ENCODE measurements at regions not wholly inside any gene's neighbourhood (a gene's known extent, or its start where the extent isn't known, plus 50 kb on each side); places are given as distances from the start of the nearest gene placed in this dataset.
"Not testable (repeated sequence)": the region's sequence is repeated elsewhere in the genome, so short reads cannot be mapped to it uniquely, and the experiment has no call there.

GRCh38 chr7:115310316-115310715 lies 388.4 kb downstream of the MDFIC start:
- H3K9me3 ChIP-seq (ENCODE audit: control insufficient read depth, insufficient read depth, low read depth, low read length); CTCF ChIA-PET; H3K4me3 ChIP-seq (ENCODE audit: low read depth, low read length); H3K27ac ChIP-seq (ENCODE audit: extremely low read depth, low read depth, low read length); H3K36me3 ChIP-seq (ENCODE audit: control insufficient read depth in 2 of 2, insufficient read depth in 1 of 2, low read length in 2 of 2); H3K4me1 ChIP-seq (ENCODE audit: control insufficient read depth, insufficient read depth, low read length); POLR2A ChIA-PET: not testable (repeated sequence)

GRCh38 chr7:115306586-115306985 lies 384.7 kb downstream of the MDFIC start:
- Histone ChIP-seq H3K27ac (ENCODE audit: extremely low read depth, low read depth, low read length) (no peak overlapping the region), H3K4me1 (ENCODE audit: control insufficient read depth, insufficient read depth, low read length) (no peaks in the 10 kb centered on the region), H3K36me3 (ENCODE audit: control insufficient read depth in 2 of 2, insufficient read depth in 1 of 2, low read length in 2 of 2) (no peaks in the 10 kb centered on the region), H3K9me3 (ENCODE audit: control insufficient read depth, insufficient read depth, low read depth, low read length) (no peaks in the 10 kb centered on the region), H3K4me3 (ENCODE audit: low read depth, low read length) (no peak overlapping the region)
- POLR2A ChIA-PET: no interaction called here
- CTCF ChIA-PET: no interaction called here
- TF ChIP-seq ZNF449 (tag by site-specific recombination; IDR thresholded peaks at IDR 0.05) (no peak), PRDM10 (tag by site-specific recombination; IDR thresholded peaks at IDR 0.05) (no peak)

- H3K27ac ChIP-seq (ENCODE audit: extremely low read depth, low read depth, low read length): no peak overlapping the region
- H3K9me3 ChIP-seq (ENCODE audit: control insufficient read depth, insufficient read depth, low read depth, low read length): no peaks in the 10 kb centered on the region
- POLR2A ChIA-PET: no interaction called here
- CTCF ChIA-PET: no interaction called here
- H3K4me3 ChIP-seq (ENCODE audit: low read depth, low read length): no peak overlapping the region
- no peaks in the 10 kb centered on the region for H3K4me1 ChIP-seq (ENCODE audit: control insufficient read depth, insufficient read depth, low read length)
- no peaks in the 10 kb centered on the region for H3K36me3 ChIP-seq (ENCODE audit: control insufficient read depth in 2 of 2, insufficient read depth in 1 of 2, low read length in 2 of 2)
- no peak for TF ChIP-seq KLF7 (tag by site-specific recombination; IDR thresholded peaks at IDR 0.05; ENCODE audit: borderline replicate concordance)
- TF ChIP-seq ZNF596 (tag by site-specific recombination; IDR thresholded peaks at IDR 0.05): no peak
- no peak for TF ChIP-seq ZSCAN16 (tag by site-specific recombination; IDR thresholded peaks at IDR 0.05)
- no peak for TF ChIP-seq ZNF639 (tag by site-specific recombination; IDR thresholded peaks at IDR 0.05)
- no peak for TF ChIP-seq ZNF37A (tag by site-specific recombination; IDR thresholded peaks at IDR 0.05)
- TF ChIP-seq ZNF404 (tag by site-specific recombination; IDR thresholded peaks at IDR 0.05): no peak
- no peak for TF ChIP-seq ZNF433 (tag by site-specific recombination; IDR thresholded peaks at IDR 0.05; ENCODE audit: low read depth)
- TF ChIP-seq ZNF747 (tag by site-specific recombination; IDR thresholded peaks at IDR 0.05): no peak
- TF ChIP-seq ZNF580 (tag by site-specific recombination; IDR thresholded peaks at IDR 0.05): no peak
- no peak for TF ChIP-seq ELK4 (IDR thresholded peaks at IDR 0.05; ENCODE audit: borderline replicate concordance, low read depth, low read length)
- TF ChIP-seq ZBTB44 (tag by site-specific recombination; IDR thresholded peaks at IDR 0.05): no peak
- TF ChIP-seq OSR2 (tag by site-specific recombination; IDR thresholded peaks at IDR 0.05): no peak
- no peak for TF ChIP-seq ZNF624 (tag by site-specific recombination; IDR thresholded peaks at IDR 0.05)
- no peak for TF ChIP-seq ZNF274 (IDR thresholded peaks at IDR 0.05; ENCODE audit: low read length)
- TF ChIP-seq ZNF274 (tag by site-specific recombination; IDR thresholded peaks at IDR 0.05; ENCODE audit: borderline replicate concordance): no peak
These were observed 378.5 kb downstream of the MDFIC start for GRCh38 chr7:115300231-115300870.
